HEK293 (cell line): ENCODE measurements at regions not wholly inside any gene's neighbourhood (a gene's known extent, or its start where the extent isn't known, plus 50 kb on each side); places are given as distances from the start of the nearest gene placed in this dataset.

Experiments
- KLF16 ChIP-seq: fragments of 450-650 bp; formaldehyde crosslinking; IDR thresholded peaks from 2 replicates; pipeline ENCODE4 v1.5.1; 2017; ENCODE audit warnings: missing biosample characterization, missing genetic modification characterization
- TF ChIP-seq, protein P1 (sequence below): fragments of 450-650 bp; formaldehyde crosslinking; IDR thresholded peaks from 2 replicates; pipeline ENCODE4 v1.5.1; 2016; ENCODE audit warnings: missing biosample characterization, missing genetic modification characterization

DNA sequence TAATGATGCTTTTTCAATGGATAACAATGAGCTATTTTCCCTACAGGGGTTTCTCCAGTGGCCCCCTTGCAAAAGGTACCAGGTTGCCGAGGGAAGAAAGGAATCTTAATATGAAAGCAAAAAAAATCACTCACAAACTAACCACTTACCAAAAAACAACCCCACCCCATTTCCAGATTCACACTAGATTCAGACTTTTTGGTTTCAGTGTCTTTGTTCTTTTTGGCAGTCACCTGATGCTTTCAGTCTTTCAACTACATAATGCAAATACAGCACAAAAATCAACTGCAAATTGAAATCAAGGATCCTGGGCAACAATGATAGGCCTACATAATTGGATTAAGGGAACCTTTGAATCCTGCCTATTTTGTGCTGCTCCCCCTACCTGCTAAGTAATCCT is 71.1 kb upstream of the RAP2B start:
- TF ChIP-seq, protein P1, sequence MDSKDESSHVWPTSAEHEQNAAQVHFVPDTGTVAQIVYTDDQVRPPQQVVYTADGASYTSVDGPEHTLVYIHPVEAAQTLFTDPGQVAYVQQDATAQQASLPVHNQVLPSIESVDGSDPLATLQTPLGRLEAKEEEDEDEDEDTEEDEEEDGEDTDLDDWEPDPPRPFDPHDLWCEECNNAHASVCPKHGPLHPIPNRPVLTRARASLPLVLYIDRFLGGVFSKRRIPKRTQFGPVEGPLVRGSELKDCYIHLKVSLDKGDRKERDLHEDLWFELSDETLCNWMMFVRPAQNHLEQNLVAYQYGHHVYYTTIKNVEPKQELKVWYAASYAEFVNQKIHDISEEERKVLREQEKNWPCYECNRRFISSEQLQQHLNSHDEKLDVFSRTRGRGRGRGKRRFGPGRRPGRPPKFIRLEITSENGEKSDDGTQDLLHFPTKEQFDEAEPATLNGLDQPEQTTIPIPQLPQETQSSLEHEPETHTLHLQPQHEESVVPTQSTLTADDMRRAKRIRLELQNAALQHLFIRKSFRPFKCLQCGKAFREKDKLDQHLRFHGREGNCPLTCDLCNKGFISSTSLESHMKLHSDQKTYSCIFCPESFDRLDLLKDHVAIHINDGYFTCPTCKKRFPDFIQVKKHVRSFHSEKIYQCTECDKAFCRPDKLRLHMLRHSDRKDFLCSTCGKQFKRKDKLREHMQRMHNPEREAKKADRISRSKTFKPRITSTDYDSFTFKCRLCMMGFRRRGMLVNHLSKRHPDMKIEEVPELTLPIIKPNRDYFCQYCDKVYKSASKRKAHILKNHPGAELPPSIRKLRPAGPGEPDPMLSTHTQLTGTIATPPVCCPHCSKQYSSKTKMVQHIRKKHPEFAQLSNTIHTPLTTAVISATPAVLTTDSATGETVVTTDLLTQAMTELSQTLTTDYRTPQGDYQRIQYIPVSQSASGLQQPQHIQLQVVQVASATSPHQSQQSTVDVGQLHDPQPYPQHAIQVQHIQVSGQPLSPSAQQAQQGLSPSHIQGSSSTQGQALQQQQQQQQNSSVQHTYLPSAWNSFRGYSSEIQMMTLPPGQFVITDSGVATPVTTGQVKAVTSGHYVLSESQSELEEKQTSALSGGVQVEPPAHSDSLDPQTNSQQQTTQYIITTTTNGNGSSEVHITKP (tag by site-specific recombination) = no peak
- TF ChIP-seq KLF16 (tag by site-specific recombination) = no peak
